GM18508 (cell line): ENCODE measurements at regions not wholly inside any gene's neighbourhood (a gene's known extent, or its start where the extent isn't known, plus 50 kb on each side); places are given as distances from the start of the nearest gene placed in this dataset.

Source experiments
- ATAC-seq: cut with Tn5 transposase; IDR thresholded peaks from one replicate; pipeline ENCODE4 v1.9.1; 2021; ENCODE audit warnings: moderate number of reproducible peaks; ENCODE audit not compliant: insufficient read depth, unreplicated experiment

DNA sequence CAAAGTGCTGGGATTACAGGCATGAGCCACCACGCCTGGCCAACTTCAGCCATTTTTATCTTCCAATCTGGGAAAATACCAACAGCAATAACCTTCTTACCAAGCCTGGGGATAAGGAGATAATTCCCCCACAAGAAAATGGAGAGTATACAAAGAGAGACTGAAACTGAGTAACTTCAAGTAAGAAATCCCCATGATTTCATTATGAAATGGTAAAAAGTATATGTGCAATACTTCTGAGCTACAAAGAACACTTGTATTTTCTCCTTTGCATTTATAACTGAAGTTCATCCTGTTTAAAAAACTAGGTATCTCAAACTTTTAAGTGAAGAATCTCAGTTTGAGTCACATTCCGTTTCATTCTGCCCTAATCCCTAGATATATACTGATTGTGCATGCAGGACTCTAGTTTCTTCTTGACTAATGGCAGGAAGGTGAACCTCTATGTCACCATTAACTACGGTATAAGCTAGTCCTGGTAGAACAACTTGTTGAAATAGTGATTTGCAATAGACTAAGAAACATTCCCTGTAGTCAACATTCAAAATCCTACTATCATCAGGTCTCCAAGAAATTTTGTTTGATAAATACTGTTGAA is 2071.4 kb downstream of the MAT2B start:
- ATAC-seq, result no peak

DNA sequence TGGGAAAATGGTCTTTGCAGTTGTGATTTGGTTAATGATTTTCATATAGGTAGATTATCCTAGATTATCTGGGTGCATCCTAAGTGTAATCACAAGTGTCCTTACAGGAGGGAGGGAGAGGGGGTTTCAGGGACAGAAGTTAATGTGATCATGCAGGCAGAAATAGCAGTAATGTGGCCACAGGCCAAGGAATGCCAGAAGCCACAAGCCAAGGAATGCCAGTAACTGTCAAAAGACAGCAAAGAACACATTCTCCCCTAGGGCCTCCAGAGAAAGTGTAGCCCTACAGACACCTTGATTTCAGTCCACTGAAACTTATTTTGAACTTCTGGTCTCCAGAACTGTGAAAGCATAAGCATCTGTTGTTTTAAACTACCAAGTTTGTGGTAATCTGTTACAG is 2074.5 kb downstream of the MAT2B start:
- ATAC-seq, result no peak

DNA sequence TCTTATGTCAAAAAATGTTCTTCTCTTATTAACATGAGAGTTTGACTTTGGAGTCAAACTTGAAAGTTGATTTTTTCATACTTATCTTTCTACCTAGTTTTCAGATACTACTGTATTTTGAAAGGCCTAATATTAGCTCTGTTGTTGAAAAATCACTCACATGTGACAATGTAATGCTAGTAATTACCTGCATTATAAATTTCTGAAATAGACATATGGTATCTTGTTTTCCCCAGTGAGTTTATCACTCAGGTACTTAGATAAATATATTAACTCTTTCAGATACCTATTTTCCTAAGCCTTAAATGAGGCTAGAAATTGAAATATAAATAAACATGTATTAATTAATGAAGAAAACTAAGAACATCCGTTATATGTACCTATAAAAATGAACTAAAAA is 2089.3 kb downstream of the MAT2B start:
- ATAC-seq, result no peak

DNA sequence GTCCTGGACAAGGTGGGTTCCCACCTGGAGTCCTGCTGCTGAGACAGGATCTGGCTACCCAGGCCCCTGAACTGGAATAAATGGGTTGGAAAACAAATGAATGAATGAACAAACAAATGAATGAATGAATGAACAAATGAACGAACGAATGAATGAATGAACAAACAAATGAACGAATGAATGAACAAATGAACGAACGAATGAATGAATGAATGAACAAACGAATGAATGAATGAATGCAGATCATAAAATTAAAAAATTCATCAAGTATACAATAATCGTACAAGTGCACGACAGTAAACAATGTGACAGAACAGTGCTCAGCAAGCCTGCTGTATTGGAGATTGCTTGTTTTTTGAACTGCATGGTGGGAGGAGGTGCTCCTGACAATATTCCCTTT is 2097.1 kb downstream of the MAT2B start:
- no peak for ATAC-seq

DNA sequence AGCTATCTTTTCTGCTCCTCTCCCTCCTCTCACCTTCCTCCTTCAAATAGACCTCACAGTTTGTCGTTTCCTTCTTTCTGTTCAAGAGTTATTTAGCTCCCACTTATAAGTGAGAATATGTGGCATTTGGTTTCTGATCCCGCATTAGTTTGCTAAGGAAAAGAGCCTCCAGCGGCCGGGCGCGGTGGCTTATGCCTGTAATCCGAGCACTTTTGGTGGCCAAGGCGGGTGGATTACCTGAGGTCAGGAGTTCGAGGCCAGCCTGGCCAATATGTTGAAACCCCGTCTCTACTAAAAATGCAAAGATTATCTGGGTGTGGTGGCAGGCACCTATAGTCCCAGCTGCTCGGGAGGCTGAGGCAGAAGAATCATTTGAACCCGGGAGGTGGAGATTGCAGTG is 2101.6 kb downstream of the MAT2B start:
- ATAC-seq, result no peak

DNA sequence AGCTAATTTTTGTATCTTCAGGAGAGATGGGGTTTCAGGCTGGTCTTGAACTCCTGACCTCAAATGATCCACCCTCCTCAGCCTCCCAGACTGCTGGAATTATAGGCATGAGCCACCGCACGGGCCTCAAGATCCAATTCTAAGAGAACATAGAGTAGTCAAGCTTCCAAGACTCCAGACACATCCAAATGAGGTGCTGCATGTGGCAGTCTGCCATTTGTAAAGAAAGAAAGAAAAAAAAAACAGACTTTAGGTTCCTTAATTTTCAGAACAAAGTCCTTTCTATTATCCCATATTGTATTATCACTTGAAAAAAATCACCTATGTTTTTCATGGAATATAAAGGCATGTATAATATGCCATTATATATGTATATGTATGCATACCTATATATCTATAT is 2104.5 kb downstream of the MAT2B start:
- no peak for ATAC-seq

DNA sequence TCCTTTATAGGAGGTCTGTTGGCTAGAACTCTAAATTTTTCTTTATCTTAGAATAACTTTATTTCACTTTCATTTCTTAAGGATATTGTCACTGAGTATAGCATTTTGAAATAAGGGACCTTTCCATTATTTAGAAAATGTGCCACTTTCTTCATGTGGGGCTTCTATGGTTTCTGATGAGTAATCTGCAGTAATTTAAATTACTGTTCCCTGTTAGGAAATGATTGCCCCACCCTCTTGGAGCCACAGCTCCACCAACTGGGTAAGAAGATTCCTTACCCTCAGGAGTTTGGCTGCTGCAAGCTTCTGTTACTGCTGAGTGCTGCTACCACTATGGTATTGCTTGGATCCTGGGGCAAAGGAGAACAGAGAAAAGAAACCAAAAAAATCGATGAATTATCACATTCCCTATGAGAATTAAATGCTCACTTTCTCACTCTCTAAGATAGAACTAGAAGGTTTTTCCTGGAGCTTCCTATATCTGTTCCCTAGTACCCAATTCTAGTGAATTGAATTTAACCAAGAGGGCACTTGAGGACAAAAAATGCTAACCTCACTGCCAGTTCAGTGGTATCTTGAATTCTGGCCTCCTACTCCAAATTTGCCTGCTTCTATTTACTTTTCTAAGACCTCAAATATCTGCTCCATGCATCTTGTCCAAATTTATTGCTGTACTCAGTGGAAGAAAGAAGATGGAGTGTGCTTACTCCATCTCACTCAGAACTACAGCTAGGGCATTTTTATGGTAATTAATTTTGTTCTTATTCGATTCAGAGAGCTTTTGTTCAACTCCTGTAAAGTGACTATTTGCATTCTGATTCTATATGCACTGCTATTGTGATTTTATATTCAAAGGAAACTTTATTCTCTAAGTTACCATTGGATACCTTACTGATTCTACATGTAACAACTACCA is 2111.3 kb downstream of the MAT2B start:
- no peak for ATAC-seq

DNA sequence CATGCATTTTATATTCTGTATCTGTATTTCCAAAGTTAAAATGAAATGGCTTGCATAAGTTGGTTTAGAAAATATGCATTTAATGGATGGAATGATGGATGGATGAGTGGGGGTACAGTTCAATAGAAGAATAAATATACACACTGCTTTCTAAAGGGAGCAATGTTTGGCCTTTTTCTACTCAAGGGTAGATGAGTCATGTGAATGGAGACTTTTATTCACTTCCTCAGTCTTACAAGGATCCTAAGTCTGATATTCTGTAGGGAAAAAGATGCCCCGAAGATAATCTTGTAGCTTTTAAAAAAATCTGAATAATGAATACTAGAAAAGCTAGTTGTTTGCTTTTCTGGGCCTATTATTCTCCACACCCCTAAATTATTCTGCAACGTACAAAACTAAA is 2112.1 kb downstream of the MAT2B start:
- no peak for ATAC-seq

DNA sequence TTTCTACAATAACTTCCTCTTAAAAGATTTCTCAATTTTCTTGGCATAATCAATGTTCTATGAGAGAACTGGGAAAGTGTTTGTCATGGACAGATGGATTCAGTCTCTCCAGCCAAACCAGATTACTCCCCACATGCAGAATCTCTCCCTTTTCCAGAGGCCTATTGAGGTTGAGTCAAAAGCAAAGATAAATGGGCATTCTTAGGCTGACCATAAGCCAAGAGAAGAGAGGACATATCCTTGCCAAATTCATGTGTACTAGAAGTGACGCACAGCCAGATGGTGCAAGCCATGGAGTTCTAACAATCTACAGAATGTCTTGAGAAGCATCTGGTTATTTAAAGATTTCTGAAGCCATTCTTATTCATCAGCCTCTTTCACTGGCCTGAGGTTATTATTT is 2115.0 kb downstream of the MAT2B start:
- ATAC-seq, result no peak

DNA sequence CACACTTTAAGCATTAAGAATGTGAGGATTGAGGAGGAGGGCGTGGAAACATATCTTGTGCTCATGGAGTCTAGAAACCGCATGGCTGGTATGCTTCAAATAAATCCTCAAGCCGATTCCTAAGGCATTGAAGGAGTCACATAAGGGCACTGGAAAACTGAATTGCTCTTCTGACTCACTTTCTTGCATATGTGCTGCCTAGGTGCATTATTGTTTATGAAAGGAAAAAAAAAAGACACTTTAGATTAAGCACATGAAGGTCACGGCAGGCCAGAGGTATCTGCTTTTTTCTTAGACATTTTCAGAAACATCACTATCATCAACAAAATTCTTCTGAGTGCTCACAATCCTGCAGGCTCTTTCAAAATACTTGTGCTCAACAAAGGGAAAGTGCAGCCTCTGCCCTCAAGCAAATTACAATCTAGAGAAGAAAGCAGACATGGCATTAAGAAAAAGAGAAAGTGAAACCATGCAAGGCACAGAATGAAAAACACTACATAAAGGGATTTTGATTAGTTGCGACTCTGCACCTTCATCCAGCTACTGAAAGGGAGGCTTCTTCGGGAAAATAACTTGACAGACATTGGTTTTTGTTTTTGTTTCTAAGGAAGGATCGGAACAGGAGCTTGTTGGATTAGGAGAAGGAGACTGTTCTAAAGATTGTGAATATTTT is 2117.6 kb downstream of the MAT2B start:
- no peak for ATAC-seq

DNA sequence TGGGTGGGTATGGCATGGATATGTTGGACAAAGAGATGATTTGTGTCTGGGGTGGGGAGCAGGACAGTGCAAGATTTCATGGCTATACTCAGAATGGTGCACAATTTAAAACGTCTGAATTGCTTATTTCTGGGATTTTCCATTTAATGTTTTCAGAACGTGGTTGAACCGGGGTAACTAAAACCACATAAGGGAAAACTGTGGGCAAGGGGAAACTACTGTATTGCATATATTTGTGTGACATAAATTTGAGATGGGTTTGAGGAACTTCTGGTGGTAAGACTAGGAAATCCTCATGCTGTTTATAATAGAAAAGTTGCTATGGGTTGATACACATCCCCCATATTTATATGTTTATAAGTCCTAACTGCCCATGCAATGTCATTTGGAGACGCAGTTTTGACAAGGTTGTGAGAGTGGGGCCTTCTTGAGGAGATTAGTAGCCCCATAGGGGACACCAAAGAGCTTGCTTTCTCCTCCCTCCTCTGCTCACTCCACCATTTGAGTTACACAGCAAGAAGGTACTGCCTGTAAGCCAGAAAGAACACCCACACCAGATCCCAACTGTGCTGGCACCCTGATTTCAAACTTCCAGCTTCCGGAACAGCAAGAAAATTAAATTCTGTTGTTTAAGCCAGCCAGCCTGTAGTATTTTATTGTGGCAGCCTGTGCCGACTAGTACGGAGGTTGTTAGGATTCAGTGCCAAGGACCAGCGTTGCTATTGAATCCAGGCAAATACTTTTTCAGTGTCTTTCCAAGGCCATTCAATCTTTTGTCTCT is 2118.9 kb downstream of the MAT2B start:
- no peak for ATAC-seq

DNA sequence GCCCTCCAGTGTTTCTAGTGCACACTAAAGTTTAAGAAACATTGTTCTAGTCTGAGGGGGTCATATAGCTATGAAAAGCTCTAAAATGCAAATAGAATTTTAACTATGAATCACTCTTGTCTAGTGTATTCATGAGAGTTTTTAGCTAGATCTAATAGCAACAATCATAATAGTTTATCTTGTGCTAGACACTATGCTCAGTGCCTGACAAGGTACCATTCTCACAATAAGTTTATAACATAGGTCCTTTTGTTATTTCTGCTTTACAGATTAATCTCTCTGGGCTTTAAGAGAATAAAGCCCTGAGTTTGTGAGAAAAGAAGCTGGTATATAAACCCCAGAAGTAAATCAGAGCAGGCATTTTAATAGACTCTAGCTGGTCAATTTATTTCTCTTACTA is 2120.7 kb downstream of the MAT2B start:
- no peak for ATAC-seq

DNA sequence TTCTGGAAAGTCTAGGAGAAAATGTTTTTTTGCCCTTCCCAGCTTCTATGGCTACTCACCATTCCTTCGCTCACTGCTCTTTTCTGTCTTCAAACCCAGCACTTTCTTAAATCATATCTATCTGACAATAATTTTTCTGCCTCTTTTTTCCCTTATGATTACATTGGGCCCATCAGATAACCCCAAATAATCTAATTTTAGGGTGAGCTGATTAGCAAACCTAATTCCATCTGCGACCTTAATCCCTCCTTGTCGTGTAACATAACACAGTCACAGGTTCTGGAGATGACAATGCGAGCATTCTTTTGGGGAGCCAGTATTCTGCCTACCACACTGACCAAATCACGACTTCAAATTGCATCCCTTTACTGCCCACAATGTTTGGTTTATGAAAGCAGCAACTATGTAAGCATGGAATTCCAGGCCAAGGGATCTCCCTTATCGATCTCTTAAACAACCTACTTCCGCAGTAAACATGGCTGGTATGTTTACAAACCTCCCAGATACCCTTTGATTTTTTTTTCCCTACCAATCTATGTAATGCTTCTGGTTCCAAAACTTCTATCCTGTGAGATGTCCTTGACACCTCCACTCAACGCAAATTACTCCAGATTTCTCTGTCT is 2122.2 kb downstream of the MAT2B start:
- no peak for ATAC-seq

DNA sequence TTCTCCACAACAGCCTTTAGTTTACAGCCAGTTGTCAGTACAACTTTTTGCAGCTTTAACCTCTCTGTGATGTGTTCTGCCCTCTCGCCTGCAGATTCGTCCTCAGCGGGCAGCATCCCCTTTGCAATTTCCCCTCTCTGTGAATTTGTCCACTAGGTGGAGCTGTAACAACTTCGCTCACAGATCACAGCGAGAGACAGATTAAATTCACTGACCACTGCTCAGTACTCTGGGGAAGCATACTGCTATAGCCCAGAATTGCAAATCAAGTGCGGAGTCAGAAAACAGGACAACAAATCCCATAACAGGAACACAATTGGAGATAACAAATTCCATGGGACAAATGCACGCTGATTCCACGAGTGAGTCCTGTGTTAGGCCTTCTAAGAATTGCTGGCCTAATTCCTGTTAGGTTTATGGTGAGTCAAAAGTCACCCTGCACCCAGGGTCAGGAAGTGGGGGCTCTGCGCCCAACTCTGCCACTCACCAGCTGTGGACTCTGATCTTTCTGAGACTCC is 2124.9 kb downstream of the MAT2B start:
- no peak for ATAC-seq

DNA sequence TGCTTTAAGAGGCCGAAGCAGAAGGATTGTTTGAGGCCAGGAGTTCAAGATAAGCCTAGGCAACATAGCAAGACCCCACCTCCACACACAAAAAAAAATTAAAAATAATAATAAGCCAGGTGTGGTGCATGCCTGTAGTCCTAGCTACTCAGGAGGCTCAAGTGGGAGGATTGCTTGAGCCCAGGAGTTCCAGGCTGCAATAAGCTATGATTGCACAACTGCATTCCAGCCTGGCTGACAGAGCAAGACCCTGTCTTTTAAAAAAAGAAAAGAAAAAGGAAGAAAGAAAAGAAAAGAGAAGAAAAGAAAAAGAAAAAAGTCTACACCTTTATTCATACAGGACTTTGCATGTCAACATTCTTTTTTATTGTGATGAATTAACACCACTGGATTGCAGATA is 2125.8 kb downstream of the MAT2B start:
- ATAC-seq, result no peak

DNA sequence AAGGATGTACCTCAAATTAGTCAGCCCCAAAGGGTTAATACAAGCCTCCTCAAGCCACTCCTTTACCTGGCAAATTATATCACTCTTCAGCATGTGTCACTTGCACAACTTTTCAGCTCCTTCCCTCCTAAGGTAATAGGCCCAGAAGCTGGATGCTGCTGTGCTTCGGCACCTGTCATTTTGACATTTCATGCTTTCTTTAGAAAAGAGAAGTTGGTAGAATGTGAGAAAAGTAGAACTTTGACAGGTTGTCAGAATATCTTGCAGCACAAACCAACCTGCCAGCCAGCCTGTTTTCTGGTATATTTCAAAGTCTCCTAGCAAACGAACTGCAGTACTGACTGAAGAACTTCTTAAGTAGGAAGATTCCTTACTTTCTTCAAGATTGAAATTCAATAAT is 2136.9 kb downstream of the MAT2B start:
- ATAC-seq, result no peak

DNA sequence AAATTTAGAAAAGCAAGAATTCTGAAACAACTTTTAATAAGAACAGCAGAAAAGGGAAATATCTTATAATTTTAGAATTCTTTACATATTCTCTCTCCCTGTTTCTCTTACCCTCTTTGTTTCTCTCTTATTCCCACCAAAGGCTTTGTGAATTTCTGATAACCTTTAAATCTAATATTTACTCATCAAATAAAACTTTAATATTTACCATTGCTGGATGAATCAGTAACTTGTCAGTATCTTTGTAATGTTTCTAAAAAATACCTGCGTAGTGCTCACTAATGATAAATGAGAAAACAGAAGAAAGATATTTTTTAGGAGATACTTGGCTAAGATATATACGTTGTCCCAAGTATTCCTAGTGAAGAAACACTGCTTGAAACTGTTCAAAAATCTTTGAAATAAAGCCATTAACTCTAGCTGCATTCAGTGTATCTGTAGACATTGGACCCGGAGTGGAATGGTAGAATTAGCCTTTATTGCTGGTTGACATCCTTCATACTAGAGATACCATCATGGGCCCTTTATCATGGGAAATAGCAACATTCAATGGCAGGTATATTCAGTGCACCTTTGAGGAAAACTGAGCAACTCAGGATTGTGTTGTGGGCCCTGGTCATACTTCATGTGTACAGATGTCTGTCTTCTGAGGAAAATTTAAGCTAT is 2160.4 kb downstream of the MAT2B start:
- ATAC-seq, result no peak

DNA sequence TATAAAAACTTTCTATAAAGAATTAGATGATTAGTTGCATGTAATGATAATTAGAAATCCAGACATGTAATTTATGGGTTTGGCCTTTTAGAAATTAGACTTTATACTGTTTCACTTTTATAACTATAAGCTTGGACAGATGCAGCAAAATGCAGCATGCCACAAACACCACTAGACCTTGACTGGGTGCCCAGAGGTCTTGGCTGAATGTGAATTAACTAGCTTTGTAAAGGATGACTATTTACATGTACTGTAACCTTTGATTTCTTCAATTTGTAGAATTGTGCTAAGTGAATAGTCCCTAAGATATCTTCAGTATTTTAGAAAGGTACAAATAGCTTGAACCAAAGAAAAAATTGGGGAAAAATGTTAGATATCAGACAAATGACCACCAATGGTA is 2168.1 kb downstream of the MAT2B start:
- ATAC-seq, result no peak

DNA sequence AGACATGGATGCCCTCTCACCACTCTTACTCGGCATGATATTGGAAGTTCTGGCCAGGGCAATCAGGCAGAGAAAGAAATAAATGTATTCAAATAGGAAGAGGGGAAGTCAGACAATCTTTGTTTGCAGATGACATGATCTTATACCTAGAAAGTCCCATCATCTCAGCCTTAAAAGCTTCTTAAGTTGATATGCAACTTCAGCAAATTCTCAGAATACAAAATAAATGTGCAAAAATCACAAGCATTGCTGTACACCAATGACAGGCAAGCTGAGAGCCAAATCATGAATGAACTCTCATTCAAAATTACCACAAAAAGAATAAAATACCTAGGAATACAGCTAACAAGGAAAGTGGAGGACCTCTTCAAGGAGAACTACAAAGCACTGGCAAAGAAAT is 2190.4 kb downstream of the MAT2B start:
- no peak for ATAC-seq

DNA sequence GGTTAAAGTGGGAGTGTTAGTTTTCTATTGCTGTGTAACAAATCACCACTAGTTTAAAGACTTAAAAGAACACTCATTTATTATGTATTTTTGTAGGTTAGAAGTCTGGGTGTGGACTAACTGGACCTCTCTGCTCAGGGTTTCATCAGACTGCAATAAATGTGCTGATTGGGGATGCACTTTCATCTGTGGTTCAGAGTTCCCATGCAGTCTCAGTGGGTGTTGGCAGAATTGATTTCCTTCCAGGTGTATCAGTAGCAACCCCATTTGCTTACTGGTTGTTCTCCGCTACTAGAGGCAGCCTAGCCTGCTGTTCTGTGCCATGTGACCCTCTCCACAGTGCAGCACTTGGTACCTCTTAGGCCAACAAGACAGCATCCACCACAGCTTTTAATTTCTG is 2200.5 kb downstream of the MAT2B start:
- ATAC-seq, result no peak
